Mononuclear cell (primary cell): ENCODE measurements at regions not wholly inside any gene's neighbourhood (a gene's known extent, or its start where the extent isn't known, plus 50 kb on each side); places are given as distances from the start of the nearest gene placed in this dataset.

Experiments
- H3K27me3 ChIP-seq: 2 replicates; pipeline ENCODE4 v1.6.0; 2011; ENCODE audit warnings: low read length, control low read depth; ENCODE audit not compliant: insufficient read depth
- H3K4me1 ChIP-seq: 2 replicates; pipeline ENCODE4 v1.5.1; 2011; ENCODE audit warnings: mild to moderate bottlenecking, low read length, control low read depth; ENCODE audit not compliant: insufficient read depth
- H3K4me3 ChIP-seq: 2 replicates; pipeline ENCODE4 v1.5.1; 2011; ENCODE audit warnings: mild to moderate bottlenecking, low read length, moderate library complexity
- H3K9me3 ChIP-seq: 2 replicates; pipeline ENCODE4 v1.5.1; 2011; ENCODE audit warnings: low read depth, mild to moderate bottlenecking, control low read depth, low read length

- Histone ChIP-seq H3K4me1 (peaks cover 29% of the 10 kb centered on the region), H3K27me3 (no peaks in the 10 kb centered on the region), H3K9me3 (no peaks in the 10 kb centered on the region)
Measured at GRCh38 chr10:31754803-31755624, 173.6 kb downstream of the ARHGAP12 start.

GRCh38 chr10:31753681-31754080 is 174.9 kb downstream of the ARHGAP12 start:
- no peak overlapping the region for H3K4me3 ChIP-seq
- no peaks in the 10 kb centered on the region for H3K27me3 ChIP-seq
- peaks cover 25% of the 10 kb centered on the region for H3K4me1 ChIP-seq
- no peaks in the 10 kb centered on the region for H3K9me3 ChIP-seq

More at GRCh38 chr10:31754803-31755624, 173.6 kb downstream of the ARHGAP12 start:
- no peak overlapping the region for H3K4me3 ChIP-seq

- peaks cover 25% of the 10 kb centered on the region for H3K4me1 ChIP-seq
- H3K4me3 ChIP-seq, result no peak overlapping the region
- H3K27me3 ChIP-seq, result no peaks in the 10 kb centered on the region
Measured at GRCh38 chr10:31752170-31752569, 176.5 kb downstream of the ARHGAP12 start.

GRCh38 chr10:31751738-31752080 is 176.9 kb downstream of the ARHGAP12 start:
- H3K9me3 ChIP-seq, result no peaks in the 10 kb centered on the region

More at GRCh38 chr10:31752170-31752569, 176.5 kb downstream of the ARHGAP12 start:
- no peaks in the 10 kb centered on the region for H3K9me3 ChIP-seq

GRCh38 chr10:31751051-31751737 is 177.4 kb downstream of the ARHGAP12 start:
- Histone ChIP-seq H3K9me3 (no peaks in the 10 kb centered on the region), H3K4me1 (peaks cover 25% of the 10 kb centered on the region), H3K27me3 (no peaks in the 10 kb centered on the region), H3K4me3 (no peak overlapping the region)

More at GRCh38 chr10:31751738-31752080, 176.9 kb downstream of the ARHGAP12 start:
- Histone ChIP-seq H3K4me1 (peaks cover 25% of the 10 kb centered on the region), H3K27me3 (no peaks in the 10 kb centered on the region), H3K4me3 (no peak overlapping the region)

- Histone ChIP-seq H3K27me3 (no peaks in the 10 kb centered on the region), H3K4me3 (no peak overlapping the region), H3K4me1 (peaks cover 25% of the 10 kb centered on the region), H3K9me3 (no peaks in the 10 kb centered on the region)
Measured at GRCh38 chr10:31749981-31750840, 178.4 kb downstream of the ARHGAP12 start.

GRCh38 chr10:31749301-31749700 is 179.3 kb downstream of the ARHGAP12 start:
- no peak overlapping the region for H3K4me3 ChIP-seq
- H3K27me3 ChIP-seq, result no peaks in the 10 kb centered on the region
- peaks cover 22% of the 10 kb centered on the region for H3K4me1 ChIP-seq
- H3K9me3 ChIP-seq, result no peaks in the 10 kb centered on the region

- Histone ChIP-seq H3K27me3 (no peaks in the 10 kb centered on the region), H3K4me1 (peaks cover 3% of the 10 kb centered on the region), H3K4me3 (no peak overlapping the region), H3K9me3 (no peaks in the 10 kb centered on the region)
Measured at GRCh38 chr10:31745612-31746376, 182.8 kb downstream of the ARHGAP12 start.

GRCh38 chr10:31744025-31744424 is 184.6 kb downstream of the ARHGAP12 start:
- Histone ChIP-seq H3K27me3 (no peaks in the 10 kb centered on the region), H3K4me1 (no peaks in the 10 kb centered on the region), H3K9me3 (no peaks in the 10 kb centered on the region), H3K4me3 (no peak overlapping the region)

GRCh38 chr10:31742255-31742654 is 186.4 kb downstream of the ARHGAP12 start:
- no peaks in the 10 kb centered on the region for H3K27me3 ChIP-seq
- H3K9me3 ChIP-seq, result no peaks in the 10 kb centered on the region
- H3K4me3 ChIP-seq, result no peak overlapping the region
- H3K4me1 ChIP-seq, result no peaks in the 10 kb centered on the region

- H3K27me3 ChIP-seq, result no peaks in the 10 kb centered on the region
Measured at GRCh38 chr10:31741473-31741872, 187.2 kb downstream of the ARHGAP12 start.

GRCh38 chr10:31739711-31740110 is 188.9 kb downstream of the ARHGAP12 start:
- Histone ChIP-seq H3K4me1 (no peaks in the 10 kb centered on the region), H3K4me3 (no peak overlapping the region), H3K9me3 (no peaks in the 10 kb centered on the region), H3K27me3 (no peaks in the 10 kb centered on the region)

More at GRCh38 chr10:31741473-31741872, 187.2 kb downstream of the ARHGAP12 start:
- H3K4me1 ChIP-seq, result no peaks in the 10 kb centered on the region
- no peak overlapping the region for H3K4me3 ChIP-seq
- no peaks in the 10 kb centered on the region for H3K9me3 ChIP-seq

- H3K4me1 ChIP-seq, result no peaks in the 10 kb centered on the region
- H3K9me3 ChIP-seq, result no peaks in the 10 kb centered on the region
- H3K27me3 ChIP-seq, result no peaks in the 10 kb centered on the region
- H3K4me3 ChIP-seq, result no peak overlapping the region
Measured at GRCh38 chr10:31739146-31739545, 189.5 kb downstream of the ARHGAP12 start.

- Histone ChIP-seq H3K4me1 (no peaks in the 10 kb centered on the region), H3K9me3 (no peaks in the 10 kb centered on the region), H3K4me3 (no peak overlapping the region), H3K27me3 (no peaks in the 10 kb centered on the region)
Measured at GRCh38 chr10:31731711-31732110, 196.9 kb downstream of the ARHGAP12 start.
